Progenitor cell of endocrine pancreas (in vitro differentiated cells): ENCODE measurements at regions not wholly inside any gene's neighbourhood (a gene's known extent, or its start where the extent isn't known, plus 50 kb on each side); places are given as distances from the start of the nearest gene placed in this dataset.

Experiments used
- DNase-seq: peaks from one replicate; pipeline ENCODE4 v3.0.0; 2021; ENCODE audit warnings: low spot score; ENCODE audit not compliant: unreplicated experiment
- H3K27ac Mint-ChIP-seq: 2 replicates; pipeline ENCODE4 v1.8.0; 2021; ENCODE audit warnings: mild to moderate bottlenecking, moderate library complexity, mixed read lengths
- H3K27me3 Mint-ChIP-seq: 2 replicates; pipeline ENCODE4 v1.8.0; 2021; ENCODE audit warnings: mixed read lengths
- H3K36me3 Mint-ChIP-seq: 2 replicates; pipeline ENCODE4 v1.8.0; 2022; ENCODE audit warnings: mixed read lengths; ENCODE audit not compliant: insufficient read depth
- H3K4me1 Mint-ChIP-seq: 2 replicates; pipeline ENCODE4 v1.8.0; 2021; ENCODE audit warnings: low read depth, mixed read lengths
- H3K4me3 Mint-ChIP-seq: 2 replicates; pipeline ENCODE4 v1.8.0; 2021; ENCODE audit warnings: low read depth, mild to moderate bottlenecking, moderate library complexity, mixed read lengths
- H3K9me3 Mint-ChIP-seq: 2 replicates; pipeline ENCODE4 v1.8.0; 2021; ENCODE audit warnings: low read depth, mixed read lengths
- CTCF ChIP-seq: fragments of 200-600 bp; sonication (generic); IDR thresholded peaks from one replicate; pipeline ENCODE4 v1.5.0; 2021; ENCODE audit warnings: antibody characterized with exemption, mild to moderate bottlenecking; ENCODE audit not compliant: unreplicated experiment

GRCh38 chr13:26837997-26838396 lies 77.4 kb upstream of the GPR12 start:
- no peaks in the 10 kb centered on the region for H3K9me3 Mint-ChIP-seq

GRCh38 chr13:26837102-26837501 lies 76.5 kb upstream of the GPR12 start:
- Mint-ChIP-seq H3K27ac (no peak overlapping the region), H3K4me3 (no peak overlapping the region), H3K36me3 (no peaks in the 10 kb centered on the region), H3K27me3 (peaks cover 8% of the 10 kb centered on the region), H3K9me3 (no peaks in the 10 kb centered on the region), H3K4me1 (no peaks in the 10 kb centered on the region)
- DNase-seq, result no peak
- no peak for TF ChIP-seq CTCF

More at GRCh38 chr13:26837997-26838396, 77.4 kb upstream of the GPR12 start:
- Mint-ChIP-seq H3K27ac (no peak overlapping the region), H3K4me3 (no peak overlapping the region), H3K36me3 (no peaks in the 10 kb centered on the region), H3K27me3 (peaks cover 8% of the 10 kb centered on the region), H3K4me1 (no peaks in the 10 kb centered on the region)
- DNase-seq, result no peak
- no peak for TF ChIP-seq CTCF

GRCh38 chr13:26836626-26837025 lies 76.0 kb upstream of the GPR12 start:
- Mint-ChIP-seq H3K4me3 (no peak overlapping the region), H3K4me1 (no peaks in the 10 kb centered on the region), H3K27ac (no peak overlapping the region), H3K27me3 (peaks cover 8% of the 10 kb centered on the region), H3K9me3 (no peaks in the 10 kb centered on the region), H3K36me3 (no peaks in the 10 kb centered on the region)
- TF ChIP-seq CTCF, result no peak
- no peak for DNase-seq

- Mint-ChIP-seq H3K4me1 (no peaks in the 10 kb centered on the region), H3K27me3 (peaks cover 8% of the 10 kb centered on the region), H3K36me3 (no peaks in the 10 kb centered on the region), H3K4me3 (no peak overlapping the region), H3K27ac (no peak overlapping the region), H3K9me3 (no peaks in the 10 kb centered on the region)
- no peak for TF ChIP-seq CTCF
- no peak for DNase-seq
These were observed 74.1 kb upstream of the GPR12 start for GRCh38 chr13:26834646-26835045.

GRCh38 chr13:26831336-26831908 lies 70.8 kb upstream of the GPR12 start:
- Mint-ChIP-seq H3K27me3 (no peaks in the 10 kb centered on the region), H3K27ac (no peak overlapping the region)

More at GRCh38 chr13:26831336-26831908, 70.8 kb upstream of the GPR12 start:
- no peaks in the 10 kb centered on the region for H3K4me1 Mint-ChIP-seq
- no peak for TF ChIP-seq CTCF
- no peaks in the 10 kb centered on the region for H3K9me3 Mint-ChIP-seq
- no peaks in the 10 kb centered on the region for H3K36me3 Mint-ChIP-seq
- H3K4me3 Mint-ChIP-seq, result no peak overlapping the region
- DNase-seq, result no peak
